OCI-LY3 (cell line): ENCODE measurements at regions not wholly inside any gene's neighbourhood (a gene's known extent, or its start where the extent isn't known, plus 50 kb on each side); places are given as distances from the start of the nearest gene placed in this dataset.
"Not testable (repeated sequence)": the region's sequence is repeated elsewhere in the genome, so short reads cannot be mapped to it uniquely, and the experiment has no call there.

Source experiments
- CTCF ChIP-seq: fragments of 200-600, 300-600 bp; sonication (generic); IDR thresholded peaks from 2 replicates; pipeline ENCODE4 v1.5.1; 2014; ENCODE audit warnings: antibody characterized with exemption, low read length, low read depth
- EZH2phosphoT487 ChIP-seq: fragments of 200-600 bp; shearing (Covaris generic); IDR thresholded peaks from 2 replicates; pipeline ENCODE4 v1.6.1; 2018; ENCODE audit warnings: antibody characterized with exemption, mixed run types, low read depth

- TF ChIP-seq CTCF, EZH2phosphoT487: not testable (repeated sequence)
These were observed 75.9 kb upstream of the SPDYE9 start for GRCh38 chr7:73161727-73162126.
